Activated T-cell treated with anti-CD3 and anti-CD28 coated beads, Interleukin-2, amount 50 U/mL, for 1 hour (primary cell): ENCODE measurements at regions not wholly inside any gene's neighbourhood (a gene's known extent, or its start where the extent isn't known, plus 50 kb on each side); places are given as distances from the start of the nearest gene placed in this dataset.

Source experiments
- DNase-seq: peaks from one replicate; pipeline ENCODE4 v3.0.0-alpha.2; 2020

DNA sequence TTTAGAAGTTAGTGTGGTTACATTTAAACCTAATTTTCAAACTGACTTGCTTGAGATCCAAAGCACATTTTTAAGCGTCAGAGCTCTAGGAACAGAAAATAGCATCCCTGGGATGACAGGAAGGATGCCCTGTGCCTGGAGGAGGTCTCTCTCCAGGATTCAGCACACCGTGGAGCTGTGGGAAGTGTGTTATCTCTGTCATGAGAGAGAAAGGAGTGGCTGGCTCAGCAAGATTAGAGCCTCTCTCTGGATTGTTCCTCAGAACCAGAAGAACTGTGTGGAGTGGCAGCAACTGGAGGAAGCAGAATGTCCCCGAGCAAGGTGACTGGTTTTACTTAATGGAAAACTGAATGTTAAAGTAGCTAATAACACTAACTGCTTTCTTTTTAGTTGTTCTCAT, 233.6 kb upstream of the TGFBR2 start:
- DNase-seq = no peak

DNA sequence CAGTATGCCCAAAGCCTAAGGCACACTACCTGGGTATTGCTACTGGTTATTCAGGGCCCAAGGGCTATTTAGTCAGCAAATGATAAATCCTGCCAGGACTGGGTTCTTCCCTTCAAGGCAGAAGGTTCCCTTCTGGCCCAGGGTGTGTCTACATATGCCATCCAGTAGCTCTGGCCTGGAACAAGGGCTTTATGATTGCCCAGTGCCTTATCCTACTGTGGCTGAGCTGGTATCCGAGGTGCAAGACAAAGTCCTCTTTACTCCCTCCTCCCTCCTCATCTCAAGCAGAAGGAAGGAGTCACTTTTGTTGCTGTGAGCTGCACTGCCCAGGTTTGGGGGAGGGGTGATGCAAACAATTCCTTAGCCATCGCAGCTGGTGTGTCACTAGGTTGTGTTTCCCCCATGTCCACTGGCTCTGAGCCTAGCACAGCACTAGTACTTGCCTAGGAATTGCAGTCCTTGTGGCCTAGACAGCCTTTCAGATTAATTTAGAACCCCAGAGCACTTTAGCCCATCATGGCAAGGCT, 221.8 kb upstream of the TGFBR2 start:
- DNase-seq = no peak

GRCh38 chr3:30393079-30393478, 213.3 kb upstream of the TGFBR2 start:
- no peak for DNase-seq

DNA sequence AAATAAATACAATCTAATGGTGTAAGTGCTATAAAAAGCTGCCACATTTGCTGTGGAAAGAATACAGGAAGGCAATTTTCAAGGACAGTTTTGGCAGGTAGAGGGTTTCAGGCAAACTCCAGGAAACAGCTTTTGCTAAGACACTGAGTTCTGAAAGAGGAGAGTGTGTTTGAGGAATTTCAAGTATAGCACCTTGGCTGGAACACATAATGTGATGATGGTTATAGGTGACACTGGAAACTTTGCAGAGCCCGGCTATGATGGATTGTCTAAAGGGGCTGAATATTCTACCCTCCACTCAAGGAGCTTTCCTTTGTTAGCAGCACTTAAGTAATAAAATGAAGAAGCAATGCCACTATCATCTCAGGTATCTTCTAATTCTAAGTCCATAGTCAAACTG, 209.4 kb upstream of the TGFBR2 start:
- no peak for DNase-seq

- DNase-seq = no peak
Measured at GRCh38 chr3:30399394-30400181, 206.8 kb upstream of the TGFBR2 start.

DNA sequence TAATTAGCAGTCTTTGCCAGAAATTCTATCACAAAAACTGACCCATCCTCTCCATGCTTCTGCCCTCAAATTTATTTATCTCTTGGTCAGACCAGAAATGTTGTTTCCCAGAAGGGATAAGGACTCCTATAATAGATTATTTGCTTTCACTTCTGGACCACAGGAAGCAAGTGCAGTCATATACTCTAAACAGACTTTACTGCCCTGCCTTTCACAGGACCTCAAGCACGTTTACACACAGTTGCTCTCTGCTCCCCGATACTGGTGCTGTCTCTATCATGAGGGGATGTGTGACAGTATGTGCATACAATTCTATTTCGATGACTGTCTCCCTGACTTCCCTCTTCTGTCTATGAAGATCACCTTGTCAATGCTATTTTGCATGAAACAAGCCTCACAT, 205.5 kb upstream of the TGFBR2 start:
- no peak for DNase-seq

DNA sequence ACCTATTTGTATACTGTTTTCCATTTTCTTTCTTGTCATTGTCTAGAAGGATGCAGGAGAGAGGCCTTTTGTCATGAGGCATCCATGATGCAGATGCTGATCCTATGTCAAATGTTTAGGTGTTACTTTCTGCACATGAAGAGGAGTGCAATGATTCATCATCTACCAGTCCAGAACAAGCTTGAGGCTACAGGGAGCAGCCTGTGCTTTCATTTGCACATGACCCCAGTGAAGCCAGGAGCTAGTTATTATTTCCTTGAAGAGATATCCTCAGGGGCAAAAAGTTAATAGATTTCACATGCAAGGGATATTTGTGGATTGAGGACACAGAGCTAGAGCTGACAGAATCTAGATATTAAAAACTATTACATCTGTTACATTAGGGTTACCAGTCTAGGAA, 204.4 kb upstream of the TGFBR2 start:
- no peak for DNase-seq

- no peak for DNase-seq
Measured at GRCh38 chr3:30407651-30408050, 198.8 kb upstream of the TGFBR2 start.

DNA sequence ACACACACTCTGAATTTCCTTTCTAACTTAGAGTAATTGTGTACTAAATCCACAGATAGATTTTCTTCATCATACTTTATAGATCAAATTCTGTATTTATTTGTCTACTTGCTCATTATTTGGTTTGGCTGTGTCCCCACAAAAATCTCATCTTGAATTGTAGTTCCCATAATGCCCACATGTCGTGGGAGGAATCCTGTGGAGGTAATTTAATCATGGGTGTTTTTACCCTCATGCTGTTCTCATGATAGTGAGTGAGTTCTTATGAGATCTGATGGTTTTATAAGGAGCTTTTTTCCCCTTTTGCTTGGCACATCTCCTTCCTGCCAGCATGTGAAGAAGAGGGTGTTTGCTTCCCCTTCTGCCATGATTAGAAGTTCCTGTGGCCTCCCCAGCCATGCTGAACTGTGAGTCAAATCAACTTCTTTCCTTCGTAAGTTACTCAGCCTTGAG, 198.3 kb upstream of the TGFBR2 start:
- no peak for DNase-seq

DNA sequence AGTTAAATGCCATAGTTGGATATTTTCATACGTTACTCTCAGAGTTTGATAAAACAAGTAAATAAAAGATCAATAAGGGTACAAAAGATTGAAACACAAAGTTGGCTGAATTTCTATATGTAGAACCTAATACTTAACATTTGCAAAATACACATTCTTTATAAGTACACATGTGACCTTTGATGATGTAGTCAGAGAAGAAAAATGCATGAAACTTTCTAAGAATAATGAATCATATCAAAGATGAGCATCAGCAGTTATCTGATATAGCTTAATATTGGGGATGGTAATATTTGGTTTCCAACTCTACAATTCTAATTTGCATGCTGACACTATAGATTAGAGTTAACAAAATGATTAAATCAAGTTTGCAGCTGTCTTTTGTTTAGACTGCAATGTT, 188.0 kb upstream of the TGFBR2 start:
- DNase-seq = no peak

DNA sequence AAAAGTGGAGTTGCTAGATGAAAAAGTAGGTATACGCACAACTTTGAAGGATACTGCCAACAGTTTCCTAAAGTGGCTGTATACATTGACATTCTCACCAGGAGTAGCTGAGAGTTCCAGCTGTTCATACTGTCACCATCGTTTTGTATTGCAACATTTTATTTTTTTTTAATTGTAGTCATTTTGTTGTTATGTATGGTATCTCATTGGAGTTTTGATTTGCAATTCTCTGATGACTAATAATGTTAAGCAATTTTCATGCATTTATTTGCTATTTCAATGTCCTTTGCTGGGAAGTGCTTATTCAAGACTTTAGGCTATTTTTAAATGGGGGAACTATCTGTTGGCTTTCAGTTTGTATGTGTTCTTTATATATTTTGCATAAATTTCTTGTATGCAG, 185.1 kb upstream of the TGFBR2 start:
- DNase-seq = no peak

- DNase-seq = no peak
Measured at GRCh38 chr3:30426293-30426993, 180.0 kb upstream of the TGFBR2 start.

DNA sequence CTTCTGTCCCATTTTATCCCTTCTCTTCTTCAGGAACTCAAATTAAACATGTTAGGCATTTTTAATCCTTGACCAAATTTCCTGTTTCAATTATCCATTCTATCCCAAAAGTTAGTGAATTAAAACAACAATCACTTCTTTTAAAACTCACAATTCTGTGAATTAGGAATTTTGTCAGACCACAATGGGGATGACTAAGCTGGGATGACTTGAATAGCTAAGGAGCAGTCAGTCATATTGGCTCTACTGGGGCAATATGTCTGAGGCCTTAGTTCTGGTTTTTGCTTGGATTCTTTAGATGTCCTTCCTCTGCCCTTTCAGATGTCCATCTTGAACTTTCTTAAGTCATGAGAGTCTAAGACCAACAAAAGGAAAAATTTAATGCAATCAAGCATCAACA, 178.2 kb upstream of the TGFBR2 start:
- no peak for DNase-seq

- DNase-seq = no peak
Measured at GRCh38 chr3:30435861-30436331, 170.5 kb upstream of the TGFBR2 start.

DNA sequence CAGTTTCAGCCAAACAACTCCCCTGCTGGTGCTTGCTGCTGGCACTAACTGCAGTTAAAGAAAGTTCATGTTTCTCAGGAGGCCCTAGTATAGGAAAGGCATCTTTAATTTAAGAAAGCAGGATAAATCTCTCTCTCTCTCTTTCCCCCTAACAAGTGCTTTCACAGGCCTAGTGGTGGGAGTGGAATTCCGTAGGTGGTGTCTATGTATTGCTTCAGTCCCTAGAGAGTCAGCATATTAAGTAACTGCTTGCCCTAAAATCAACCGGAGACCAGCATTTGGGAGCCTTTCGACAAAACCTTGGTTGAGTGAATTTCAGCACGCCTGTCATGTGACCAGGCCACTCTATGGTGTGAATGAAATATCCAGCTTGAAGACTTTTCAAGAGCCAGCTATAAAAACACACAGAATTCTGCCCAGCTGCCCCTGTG, 169.2 kb upstream of the TGFBR2 start:
- no peak for DNase-seq

- no peak for DNase-seq
Measured at GRCh38 chr3:30438126-30438525, 168.3 kb upstream of the TGFBR2 start.

DNA sequence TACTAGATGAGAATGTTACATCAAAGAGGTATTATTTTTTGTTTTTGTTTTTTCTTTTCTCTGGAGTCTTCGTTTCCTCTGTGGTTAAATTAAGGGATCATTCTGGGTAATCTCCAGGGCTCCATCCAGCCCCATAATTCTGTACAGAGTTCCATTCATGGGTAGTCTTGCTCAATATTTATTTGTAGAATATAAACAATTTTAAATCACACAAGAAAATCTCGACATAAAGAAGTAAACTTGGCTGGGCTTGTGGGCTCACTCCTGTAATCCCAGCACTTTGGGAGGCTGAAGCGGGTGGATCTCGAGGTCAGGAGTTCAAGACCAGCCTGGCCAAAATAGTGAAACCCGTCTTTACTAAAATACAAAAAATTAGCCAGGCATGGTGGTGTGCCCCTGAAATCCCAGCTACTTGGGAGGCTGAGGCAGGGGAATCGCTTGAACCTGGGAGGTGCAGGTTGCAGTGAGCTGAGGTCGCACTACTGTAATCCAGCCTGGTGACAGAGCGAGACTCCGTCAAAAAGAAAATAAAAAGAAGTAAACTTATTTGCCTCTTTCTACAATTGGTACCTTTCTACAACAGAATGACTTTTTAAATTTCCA, 166.8 kb upstream of the TGFBR2 start:
- DNase-seq = no peak

DNA sequence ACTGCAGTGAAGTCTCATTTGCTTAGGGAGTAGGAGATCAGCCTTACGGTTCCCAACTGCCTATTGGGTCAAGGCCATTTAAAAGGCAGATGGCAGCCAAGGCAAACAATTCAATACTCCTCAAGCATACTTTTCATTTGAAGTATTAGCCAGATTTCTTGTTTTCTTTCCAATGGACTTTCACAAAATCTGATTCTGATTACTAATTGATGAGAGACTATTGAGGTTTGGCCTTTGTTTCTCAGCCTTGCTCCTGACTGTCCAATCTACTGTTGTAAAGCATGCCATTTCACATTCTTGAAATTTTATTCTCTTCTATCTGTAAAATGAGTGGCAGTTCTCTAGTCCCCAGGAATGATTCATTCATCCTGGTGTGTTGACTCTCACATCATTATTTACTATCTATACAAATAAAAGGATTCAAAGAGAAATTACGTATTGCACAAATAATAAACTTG, 166.2 kb upstream of the TGFBR2 start:
- no peak for DNase-seq

DNA sequence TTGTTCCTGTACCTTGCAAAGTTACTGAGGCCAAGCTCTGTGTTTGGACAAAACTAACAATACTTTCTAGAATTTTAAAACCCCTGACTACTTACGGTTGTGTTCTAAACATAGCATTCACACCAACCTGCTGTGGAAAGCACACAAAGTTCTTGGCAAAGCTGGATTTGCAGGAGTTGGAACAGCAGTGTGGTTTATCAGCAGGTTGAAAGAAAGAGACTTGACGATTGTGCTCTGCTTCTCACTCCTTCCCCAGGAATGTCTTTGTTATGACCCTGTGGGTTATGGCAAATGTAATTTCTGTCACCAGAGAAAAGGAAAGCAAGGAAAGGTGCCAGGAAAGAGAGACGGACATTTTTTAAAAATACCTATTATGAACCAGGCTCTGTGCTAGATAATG, 165.5 kb upstream of the TGFBR2 start:
- no peak for DNase-seq

DNA sequence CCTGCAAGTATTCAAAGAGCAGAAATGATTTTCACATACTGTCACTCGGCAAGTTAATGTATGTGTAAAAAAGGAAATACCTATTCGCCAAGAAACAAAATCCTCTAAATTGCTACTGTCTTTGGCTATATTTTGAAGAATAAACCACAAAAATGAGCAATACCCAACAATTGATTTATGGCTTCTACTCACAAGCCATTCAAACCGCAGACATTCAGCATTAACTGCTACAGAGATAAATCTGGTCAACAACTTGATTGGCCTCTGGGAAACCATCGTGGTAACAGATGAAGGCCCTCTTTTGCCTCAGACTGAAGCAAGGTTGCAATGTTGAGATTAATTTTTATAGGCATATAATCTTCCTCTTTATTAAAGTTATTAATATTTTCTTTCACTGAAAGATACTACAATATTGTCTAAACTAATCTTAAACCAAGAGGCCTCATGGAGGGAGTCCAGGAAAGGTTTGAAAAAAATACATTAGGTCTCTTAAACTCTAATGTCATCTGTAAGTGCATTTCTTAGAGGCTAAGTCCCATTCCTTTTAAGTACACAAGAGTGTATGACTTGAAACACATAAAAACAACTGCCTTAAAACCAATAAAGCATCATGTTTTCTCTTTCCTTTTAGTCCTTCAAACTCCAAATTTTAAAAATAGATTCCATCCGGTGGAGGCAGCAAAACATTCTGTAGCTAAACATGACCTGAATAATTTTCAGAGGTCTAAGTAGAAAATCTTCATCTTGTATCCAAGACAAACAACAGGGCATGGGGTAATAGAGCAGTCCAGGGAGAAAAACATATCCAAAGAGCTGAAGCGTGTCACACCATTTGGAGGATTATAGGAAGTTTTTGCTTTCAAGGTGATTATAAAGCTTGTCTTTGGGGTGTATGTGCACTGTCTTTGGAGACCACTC, 162.4 kb upstream of the TGFBR2 start:
- no peak for DNase-seq

DNA sequence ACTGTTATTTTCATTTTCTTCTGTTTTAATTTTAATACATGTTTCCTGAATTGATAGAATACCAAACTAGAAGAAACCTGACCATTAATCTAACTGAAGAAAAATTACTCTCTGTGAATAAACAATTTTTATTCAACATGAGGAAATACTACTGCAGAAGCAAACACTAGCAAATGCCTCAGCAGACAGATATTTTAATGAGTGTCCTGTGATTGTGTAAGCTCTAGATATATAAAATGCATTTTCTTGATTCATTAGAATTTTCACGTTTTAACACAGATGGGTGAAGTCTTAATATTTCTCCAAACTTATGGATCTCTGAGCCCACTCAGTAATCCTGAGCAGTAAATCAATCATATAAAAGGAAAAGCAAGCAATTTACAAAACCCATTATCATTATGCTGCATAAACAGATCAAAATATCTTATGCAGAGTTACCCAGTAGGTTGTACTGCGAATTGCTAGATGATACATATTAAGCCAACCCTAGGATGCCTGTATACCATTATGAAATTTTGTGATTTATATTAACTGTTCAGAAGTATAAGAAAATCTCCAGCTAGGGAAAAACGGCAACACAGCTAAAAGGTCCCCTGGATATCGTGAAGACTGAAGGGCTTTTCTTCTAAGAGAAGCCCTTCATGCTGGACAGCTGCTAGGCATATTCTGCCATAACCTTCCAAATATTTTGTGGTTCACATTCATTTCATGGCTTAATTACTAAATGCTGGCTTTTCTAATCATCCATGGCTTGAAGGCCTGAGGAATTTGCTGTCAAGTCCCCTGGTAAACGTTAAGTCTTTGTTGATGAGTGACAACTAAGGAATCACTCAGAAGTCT, 157.7 kb upstream of the TGFBR2 start:
- DNase-seq = no peak

GRCh38 chr3:30449290-30449632, 157.1 kb upstream of the TGFBR2 start:
- no peak for DNase-seq
